Activated naive CD8-positive, alpha-beta T cell treated with anti-CD3 and anti-CD28 coated beads, Interleukin-2, amount 10 ng/mL, durations not matched to agents 7 days and 5 days (primary cell): ENCODE measurements at regions not wholly inside any gene's neighbourhood (a gene's known extent, or its start where the extent isn't known, plus 50 kb on each side); places are given as distances from the start of the nearest gene placed in this dataset.
"Not testable (repeated sequence)": the region's sequence is repeated elsewhere in the genome, so short reads cannot be mapped to it uniquely, and the experiment has no call there.

ENCODE experiments used
- ATAC-seq: fragments of 150-1000 bp; cut with Tn5 transposase; one replicate; pipeline ENCODE4 v1.10.0; 2021; ENCODE audit warnings: low read depth, moderate library complexity
- POLR2A ChIA-PET: fragments of 350-600 bp; sonication (Branson Sonifier 250); formaldehyde crosslinking; loops from one replicate; lab custom pipeline; 2021; ENCODE audit warnings: antibody characterized with exemption; lab: Charles Lee
- DNase-seq: peaks from one replicate; pipeline ENCODE4 v3.0.0; 2021
- H3K27ac Mint-ChIP-seq: one replicate; pipeline ENCODE4 v1.8.0; 2022; ENCODE audit warnings: mild to moderate bottlenecking, mixed read lengths
- H3K27me3 Mint-ChIP-seq: one replicate; pipeline ENCODE4 v1.8.0; 2022; ENCODE audit warnings: mild to moderate bottlenecking, moderate library complexity, mixed read lengths
- H3K36me3 Mint-ChIP-seq: one replicate; pipeline ENCODE4 v1.8.0; 2021; ENCODE audit warnings: mild to moderate bottlenecking, mixed read lengths
- H3K4me1 Mint-ChIP-seq: one replicate; pipeline ENCODE4 v1.8.0; 2021; ENCODE audit warnings: mixed read lengths
- H3K4me3 Mint-ChIP-seq: one replicate; pipeline ENCODE4 v1.8.0; 2022; ENCODE audit warnings: mild to moderate bottlenecking, moderate library complexity, mixed read lengths
- H3K9me3 Mint-ChIP-seq: one replicate; pipeline ENCODE4 v1.8.0; 2021; ENCODE audit warnings: mixed read lengths

- POLR2A ChIA-PET = no interaction called here
- H3K9me3 Mint-ChIP-seq = no peaks in the 10 kb centered on the region
- DNase-seq = no peak
- H3K4me1 Mint-ChIP-seq = no peaks in the 10 kb centered on the region
- no peaks in the 10 kb centered on the region for H3K27me3 Mint-ChIP-seq
- H3K36me3 Mint-ChIP-seq = no peaks in the 10 kb centered on the region
- no peak for ATAC-seq
- no peak overlapping the region for H3K27ac Mint-ChIP-seq
- no peak overlapping the region for H3K4me3 Mint-ChIP-seq
These were observed 1197.7 kb upstream of the LRRN3 start for GRCh38 chr7:109893231-109893630.

DNA sequence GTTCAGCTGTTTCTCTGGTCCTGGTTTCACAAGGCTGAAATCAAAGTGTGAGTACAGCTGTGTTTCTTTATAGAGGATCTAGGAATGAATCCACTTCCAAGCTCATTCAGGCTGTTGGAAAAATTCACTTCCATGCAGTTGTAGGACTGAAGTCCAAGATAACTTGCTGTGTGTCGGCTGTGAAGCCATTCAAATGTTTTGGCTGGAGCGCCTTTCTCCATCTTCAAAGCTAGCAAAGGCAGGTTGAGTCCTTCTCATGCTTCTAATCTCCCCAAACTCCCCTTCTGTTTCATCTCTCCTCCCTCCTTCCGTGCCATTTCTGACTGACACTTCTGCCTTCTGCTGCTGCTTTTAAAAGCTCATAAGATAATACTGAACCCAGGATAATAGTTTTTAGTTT lies 1195.4 kb upstream of the LRRN3 start:
- no peak overlapping the region for H3K27ac Mint-ChIP-seq
- POLR2A ChIA-PET = no interaction called here
- no peaks in the 10 kb centered on the region for H3K4me1 Mint-ChIP-seq

DNA sequence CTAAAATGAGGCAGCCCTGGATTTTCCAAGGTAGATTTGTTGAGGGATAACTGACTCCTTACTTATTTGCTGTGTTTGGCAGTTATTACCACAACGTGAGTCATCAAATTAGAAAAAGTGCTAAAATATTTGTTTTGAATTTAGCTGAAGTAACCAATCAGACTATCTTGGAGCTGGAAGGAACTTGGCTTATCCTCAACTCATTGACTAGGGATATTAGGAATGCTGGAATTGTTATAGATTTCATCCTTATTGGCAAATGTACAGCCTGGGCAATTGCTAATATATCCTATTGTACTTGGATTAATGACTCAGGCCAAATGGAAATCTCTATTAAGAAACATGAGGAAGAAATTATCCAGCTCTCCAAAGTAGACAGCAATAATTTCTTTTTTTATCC lies 1189.0 kb upstream of the LRRN3 start:
- no peak overlapping the region for H3K27ac Mint-ChIP-seq

More for the DNA sequence above, 1195.4 kb upstream of the LRRN3 start:
- Mint-ChIP-seq H3K36me3 (no peaks in the 10 kb centered on the region), H3K4me3 (no peak overlapping the region), H3K9me3 (no peaks in the 10 kb centered on the region), H3K27me3 (no peaks in the 10 kb centered on the region)
- DNase-seq (no peak), ATAC-seq (no peak)

DNA sequence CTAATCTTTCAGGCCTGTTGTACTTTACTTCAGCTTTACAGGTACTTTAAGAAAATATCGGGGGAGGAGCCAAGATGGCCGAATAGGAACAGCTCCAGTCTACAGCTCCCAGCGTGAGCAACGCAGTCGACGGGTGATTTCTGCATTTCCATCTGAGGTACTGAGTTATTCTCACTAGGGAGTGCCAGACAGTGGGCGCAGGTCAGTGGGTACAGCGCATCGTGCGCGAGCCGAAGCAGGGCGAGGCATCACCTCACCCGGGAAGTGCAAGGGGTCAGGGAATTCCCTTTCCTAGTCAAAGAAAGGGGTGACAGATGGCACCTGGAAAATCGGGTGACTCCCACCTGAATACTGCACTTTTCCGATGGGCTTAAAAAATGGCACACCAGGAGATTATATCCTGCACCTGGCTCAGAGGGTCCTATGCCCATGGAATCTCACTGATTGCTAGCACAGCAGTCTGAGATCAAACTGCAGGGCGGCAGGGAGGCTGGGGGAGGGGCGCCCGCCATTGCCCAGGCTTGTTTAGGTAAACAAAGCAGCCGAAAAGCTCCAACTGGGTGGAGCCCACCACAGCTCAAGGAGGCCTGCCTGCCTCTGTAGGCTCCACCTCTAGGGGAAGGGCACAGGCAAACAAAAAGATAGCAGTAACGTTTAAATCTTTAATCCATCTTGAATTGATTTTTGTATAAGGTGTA lies 1185.4 kb upstream of the LRRN3 start:
- H3K27ac Mint-ChIP-seq, POLR2A ChIA-PET, ATAC-seq, H3K4me1 Mint-ChIP-seq, H3K36me3 Mint-ChIP-seq, H3K9me3 Mint-ChIP-seq, DNase-seq, H3K27me3 Mint-ChIP-seq, H3K4me3 Mint-ChIP-seq: not testable (repeated sequence)

More for the DNA sequence above, 1189.0 kb upstream of the LRRN3 start:
- H3K4me1 Mint-ChIP-seq = no peaks in the 10 kb centered on the region
- H3K9me3 Mint-ChIP-seq = no peaks in the 10 kb centered on the region
- no peak overlapping the region for H3K4me3 Mint-ChIP-seq
- H3K36me3 Mint-ChIP-seq = no peaks in the 10 kb centered on the region
- ATAC-seq = no peak
- POLR2A ChIA-PET = no interaction called here
- no peak for DNase-seq
- H3K27me3 Mint-ChIP-seq = no peaks in the 10 kb centered on the region

DNA sequence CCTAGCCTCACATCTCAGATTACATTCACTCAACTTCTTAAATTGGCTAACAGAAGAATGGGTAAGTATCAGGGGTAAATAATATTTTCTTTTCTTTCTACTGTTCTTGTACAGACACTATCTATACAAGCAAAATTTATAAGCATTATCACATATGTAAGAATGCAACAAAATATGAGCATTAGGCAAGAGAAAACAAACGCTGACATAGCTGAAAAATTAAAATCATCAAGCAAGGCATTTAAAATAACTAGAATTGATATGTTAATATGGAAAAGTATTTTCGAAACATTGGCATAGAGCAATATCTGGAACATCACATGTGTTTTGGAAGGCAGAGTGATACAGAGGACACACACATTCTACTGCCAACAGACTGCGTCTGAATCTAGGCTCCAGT lies 1175.3 kb upstream of the LRRN3 start:
- peaks cover 1% of the 10 kb centered on the region for H3K9me3 Mint-ChIP-seq
- no peak for DNase-seq
- POLR2A ChIA-PET = no interaction called here
- no peak overlapping the region for H3K4me3 Mint-ChIP-seq
- no peaks in the 10 kb centered on the region for H3K36me3 Mint-ChIP-seq
- no peak overlapping the region for H3K27ac Mint-ChIP-seq
- ATAC-seq = no peak
- H3K4me1 Mint-ChIP-seq = no peaks in the 10 kb centered on the region
- no peaks in the 10 kb centered on the region for H3K27me3 Mint-ChIP-seq

GRCh38 chr7:109926738-109927137 lies 1164.2 kb upstream of the LRRN3 start:
- H3K4me1 Mint-ChIP-seq = no peaks in the 10 kb centered on the region
- no peaks in the 10 kb centered on the region for H3K27me3 Mint-ChIP-seq
- no peak for ATAC-seq
- peaks cover 5% of the 10 kb centered on the region for H3K9me3 Mint-ChIP-seq
- H3K36me3 Mint-ChIP-seq = no peaks in the 10 kb centered on the region
- no peak for DNase-seq
- no peak overlapping the region for H3K27ac Mint-ChIP-seq
- POLR2A ChIA-PET = no interaction called here
- no peak overlapping the region for H3K4me3 Mint-ChIP-seq

- Mint-ChIP-seq H3K9me3 (peaks cover 4% of the 10 kb centered on the region), H3K27me3 (no peaks in the 10 kb centered on the region), H3K36me3 (no peaks in the 10 kb centered on the region), H3K4me3 (no peak overlapping the region), H3K27ac (no peak overlapping the region), H3K4me1 (no peaks in the 10 kb centered on the region)
- no peak for DNase-seq
- POLR2A ChIA-PET = no interaction called here
- no peak for ATAC-seq
These were observed 1160.9 kb upstream of the LRRN3 start for GRCh38 chr7:109930049-109930448.

- ATAC-seq = no peak
- no peaks in the 10 kb centered on the region for H3K4me1 Mint-ChIP-seq
- no peak for DNase-seq
- no peaks in the 10 kb centered on the region for H3K36me3 Mint-ChIP-seq
- no peaks in the 10 kb centered on the region for H3K9me3 Mint-ChIP-seq
- H3K27ac Mint-ChIP-seq = no peak overlapping the region
- POLR2A ChIA-PET = no interaction called here
- H3K4me3 Mint-ChIP-seq = no peak overlapping the region
- H3K27me3 Mint-ChIP-seq = no peaks in the 10 kb centered on the region
These were observed 1151.7 kb upstream of the LRRN3 start for GRCh38 chr7:109939207-109939606.

DNA sequence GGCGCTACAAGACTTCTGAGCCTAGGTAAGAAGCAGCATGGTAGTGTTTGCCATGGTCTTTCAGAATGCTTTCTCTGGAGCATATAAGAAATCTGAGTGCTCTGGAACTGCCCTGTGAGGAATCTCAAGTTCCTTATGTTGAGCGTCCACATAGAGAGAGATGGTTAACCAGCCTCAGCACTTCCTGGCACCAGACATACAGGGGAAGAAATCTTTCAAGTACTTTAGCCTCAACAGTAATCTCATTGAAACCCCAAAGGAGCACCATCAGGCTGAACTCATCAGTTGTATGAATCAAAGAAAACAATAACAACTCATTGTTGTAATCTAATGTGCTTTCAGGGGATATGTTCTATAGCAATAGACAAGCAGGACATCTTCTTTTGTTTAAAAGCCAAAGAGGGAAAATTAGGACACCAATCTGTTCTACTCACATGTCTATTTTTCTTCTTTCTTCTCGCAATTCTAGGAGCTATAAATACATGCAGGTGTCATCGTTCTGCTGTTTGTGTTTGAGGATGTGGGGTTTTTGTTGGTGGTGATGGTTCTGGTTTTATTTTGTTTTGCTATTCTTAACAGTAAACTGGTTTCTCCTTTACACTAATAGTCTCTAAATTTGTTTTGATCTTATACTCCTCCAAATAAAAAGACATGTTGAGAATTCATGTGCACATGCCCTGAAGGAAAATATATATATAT lies 1145.0 kb upstream of the LRRN3 start:
- ATAC-seq = no peak

DNA sequence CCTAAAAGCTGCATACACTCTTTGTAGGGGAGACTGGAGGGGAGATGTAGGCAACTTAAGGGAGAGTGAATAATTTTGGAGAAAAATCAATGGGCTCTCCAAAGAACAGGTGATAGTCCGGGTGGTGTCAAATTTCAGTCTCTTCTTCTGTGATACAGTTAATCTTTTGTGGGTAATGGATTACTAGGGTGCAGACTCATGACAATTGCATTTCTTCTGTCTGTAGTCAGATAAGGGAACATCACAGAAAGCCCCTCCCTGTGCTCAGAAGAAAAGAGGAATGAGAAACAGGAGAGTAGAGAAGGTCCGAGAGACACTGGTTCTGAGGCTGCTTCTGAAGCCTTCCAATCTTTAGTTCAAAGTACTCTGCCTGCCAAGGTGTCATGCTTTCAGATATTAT lies 1140.7 kb upstream of the LRRN3 start:
- DNase-seq = no peak
- POLR2A ChIA-PET = no interaction called here
- Mint-ChIP-seq H3K27ac (no peak overlapping the region), H3K36me3 (no peaks in the 10 kb centered on the region), H3K27me3 (no peaks in the 10 kb centered on the region), H3K4me3 (no peak overlapping the region), H3K9me3 (no peaks in the 10 kb centered on the region), H3K4me1 (no peaks in the 10 kb centered on the region)
- ATAC-seq = no peak

More for the DNA sequence above, 1145.0 kb upstream of the LRRN3 start:
- Mint-ChIP-seq H3K36me3 (no peaks in the 10 kb centered on the region), H3K27me3 (no peaks in the 10 kb centered on the region), H3K9me3 (no peaks in the 10 kb centered on the region), H3K4me1 (no peaks in the 10 kb centered on the region), H3K27ac (no peak overlapping the region), H3K4me3 (no peak overlapping the region)
- POLR2A ChIA-PET = no interaction called here
- DNase-seq = no peak

DNA sequence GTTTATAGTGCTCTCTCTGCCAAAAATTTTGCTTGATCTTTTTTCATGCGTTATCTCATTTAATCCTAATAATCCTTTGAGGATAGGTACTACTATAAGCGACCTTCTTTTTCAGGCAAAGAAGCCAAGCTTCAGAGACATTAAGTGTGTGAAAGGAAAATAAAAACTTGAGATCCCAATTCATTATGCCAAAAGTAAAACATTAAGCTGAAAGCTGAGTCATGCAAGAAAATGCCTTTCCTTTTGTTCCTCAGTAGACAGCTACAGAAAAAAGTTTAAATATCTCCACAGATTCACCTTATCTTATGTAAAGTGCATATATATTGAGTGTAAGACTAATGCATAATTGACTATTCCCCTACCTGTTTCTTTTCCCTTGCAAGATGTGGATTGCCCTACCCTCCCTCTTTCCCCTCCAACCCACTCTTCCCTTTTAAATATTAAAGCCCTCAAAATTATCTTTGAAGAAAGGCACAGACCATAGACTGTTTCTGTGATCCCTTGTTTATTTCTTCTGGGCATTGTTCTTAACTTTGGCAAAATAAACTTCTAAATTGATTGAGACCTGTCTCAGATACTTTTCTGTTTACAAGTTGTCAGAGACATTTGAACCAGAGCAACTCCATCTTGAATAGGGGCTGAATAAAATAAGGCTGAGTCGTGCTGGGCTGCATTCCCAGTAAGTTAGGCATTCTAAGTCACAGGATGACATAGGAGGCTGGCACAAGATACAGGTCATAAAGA lies 1139.9 kb upstream of the LRRN3 start:
- POLR2A ChIA-PET = no interaction called here
- H3K36me3 Mint-ChIP-seq = no peaks in the 10 kb centered on the region
- no peak overlapping the region for H3K27ac Mint-ChIP-seq
- H3K4me1 Mint-ChIP-seq = no peaks in the 10 kb centered on the region
- ATAC-seq (no peak), DNase-seq (no peak)
- H3K27me3 Mint-ChIP-seq = no peaks in the 10 kb centered on the region
- H3K9me3 Mint-ChIP-seq = no peaks in the 10 kb centered on the region
- no peak overlapping the region for H3K4me3 Mint-ChIP-seq

DNA sequence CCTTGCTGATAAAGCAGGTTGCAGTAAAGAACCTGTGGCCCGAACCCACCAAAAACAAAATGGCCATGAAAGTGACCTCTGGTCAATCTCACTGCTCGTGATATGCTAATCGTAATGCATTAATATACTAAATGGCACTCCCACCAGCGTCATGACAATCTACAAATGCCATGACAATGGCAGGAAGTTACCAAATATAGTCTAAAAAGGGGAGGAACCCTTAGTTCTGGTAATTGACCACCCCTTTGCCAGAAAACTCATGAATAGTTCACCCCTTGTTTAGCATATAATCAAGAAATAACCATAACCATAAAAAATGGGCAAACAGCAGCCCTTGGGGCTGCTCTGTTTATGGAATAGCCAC lies 1139.4 kb upstream of the LRRN3 start:
- H3K27ac Mint-ChIP-seq = no peak overlapping the region
- no peaks in the 10 kb centered on the region for H3K27me3 Mint-ChIP-seq
- no peaks in the 10 kb centered on the region for H3K4me1 Mint-ChIP-seq
- H3K36me3 Mint-ChIP-seq = no peaks in the 10 kb centered on the region
- ATAC-seq (no peak), DNase-seq (no peak)
- H3K9me3 Mint-ChIP-seq = no peaks in the 10 kb centered on the region
- H3K4me3 Mint-ChIP-seq = no peak overlapping the region
- POLR2A ChIA-PET = no interaction called here

GRCh38 chr7:109955986-109956385 lies 1134.9 kb upstream of the LRRN3 start:
- Mint-ChIP-seq H3K4me1 (no peaks in the 10 kb centered on the region), H3K9me3 (no peaks in the 10 kb centered on the region), H3K27me3 (no peaks in the 10 kb centered on the region), H3K27ac (no peak overlapping the region), H3K4me3 (no peak overlapping the region), H3K36me3 (no peaks in the 10 kb centered on the region)
- POLR2A ChIA-PET = no interaction called here
- ATAC-seq (no peak), DNase-seq (no peak)

GRCh38 chr7:109956916-109957315 lies 1134.0 kb upstream of the LRRN3 start:
- ATAC-seq = no peak

More at GRCh38 chr7:109956916-109957315, 1134.0 kb upstream of the LRRN3 start:
- no peaks in the 10 kb centered on the region for H3K4me1 Mint-ChIP-seq
- no peak overlapping the region for H3K27ac Mint-ChIP-seq
- H3K36me3 Mint-ChIP-seq = no peaks in the 10 kb centered on the region
- no peaks in the 10 kb centered on the region for H3K9me3 Mint-ChIP-seq
- POLR2A ChIA-PET = no interaction called here
- no peaks in the 10 kb centered on the region for H3K27me3 Mint-ChIP-seq
- no peak for DNase-seq
- H3K4me3 Mint-ChIP-seq = no peak overlapping the region
